H54 (cell line): ENCODE measurements at regions not wholly inside any gene's neighbourhood (a gene's known extent, or its start where the extent isn't known, plus 50 kb on each side); places are given as distances from the start of the nearest gene placed in this dataset.

ENCODE experiments used
- DNase-seq: peaks from one replicate; pipeline ENCODE4 v3.0.0; 2011; ENCODE audit warnings: low spot score, mixed read lengths; ENCODE audit not compliant: insufficient read length
- FAIRE-seq: peaks from 3 replicates; lab custom pipeline; 2011; peaks lifted over from hg19 to GRCh38; lab: Jason Lieb, UNC
- POLR2A ChIP-seq: IDR thresholded peaks from 2 replicates; pipeline ENCODE4 v1.6.1; 2011; ENCODE audit warnings: low read depth, mild to moderate bottlenecking, low read length

DNA sequence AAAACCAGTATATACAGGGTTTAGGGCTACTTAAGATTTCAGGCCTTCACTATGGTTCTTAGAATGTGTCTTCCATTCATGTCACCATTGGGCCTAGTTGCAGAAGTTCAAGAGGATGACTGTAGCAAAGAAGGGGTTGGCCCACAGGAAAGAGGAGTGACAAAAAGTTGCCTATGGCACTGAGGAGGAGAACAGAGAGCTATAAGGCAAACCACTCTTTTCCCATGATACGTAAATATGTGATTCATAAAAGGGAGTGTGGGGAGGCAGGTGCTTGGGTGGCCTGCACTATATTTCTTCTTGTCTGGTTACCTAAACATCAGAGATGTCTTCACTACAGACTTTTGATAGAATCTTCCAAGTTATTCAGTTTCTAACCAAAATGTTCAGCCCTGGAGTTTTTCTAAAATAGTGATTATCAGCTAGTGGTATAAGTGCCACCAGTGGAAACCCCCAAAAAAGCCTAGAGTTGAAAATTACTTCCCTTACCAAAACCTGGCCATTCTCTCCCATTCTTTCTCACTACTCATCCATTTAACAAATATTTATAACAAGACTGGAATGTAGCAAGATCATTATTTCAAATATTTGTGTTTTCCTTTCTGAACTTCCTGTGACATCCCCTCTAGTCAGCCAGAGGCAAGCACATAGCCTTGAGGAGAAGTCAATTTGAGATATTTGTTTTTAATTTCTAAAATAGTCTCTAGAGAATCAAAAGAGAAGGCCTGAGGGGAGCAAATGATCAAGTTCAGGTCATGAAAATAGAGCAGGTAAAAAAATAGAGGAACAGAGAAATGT is 367.4 kb downstream of the EFNA5 start:
- FAIRE-seq (no peak), DNase-seq (no peak)
- TF ChIP-seq POLR2A = no peak

DNA sequence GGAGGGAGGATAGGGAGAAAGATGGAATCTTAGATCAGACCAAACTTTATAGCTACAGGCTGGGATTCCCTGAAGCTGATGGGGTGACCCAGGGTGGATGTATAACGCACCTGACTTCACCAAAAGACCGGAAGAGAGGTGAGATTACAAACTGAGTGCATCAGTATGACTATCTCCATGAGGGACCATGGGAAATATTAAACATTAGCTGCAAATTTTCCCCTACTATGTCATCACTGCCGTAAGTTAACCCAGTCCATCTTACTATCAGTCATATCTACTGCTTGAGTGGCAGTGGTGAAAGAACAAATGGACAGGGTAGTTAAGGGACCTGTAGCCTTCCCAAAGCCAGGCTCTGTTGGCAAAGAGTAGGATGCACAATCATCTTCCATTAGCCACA is 368.3 kb downstream of the EFNA5 start:
- TF ChIP-seq POLR2A = no peak
- no peak for FAIRE-seq

DNA sequence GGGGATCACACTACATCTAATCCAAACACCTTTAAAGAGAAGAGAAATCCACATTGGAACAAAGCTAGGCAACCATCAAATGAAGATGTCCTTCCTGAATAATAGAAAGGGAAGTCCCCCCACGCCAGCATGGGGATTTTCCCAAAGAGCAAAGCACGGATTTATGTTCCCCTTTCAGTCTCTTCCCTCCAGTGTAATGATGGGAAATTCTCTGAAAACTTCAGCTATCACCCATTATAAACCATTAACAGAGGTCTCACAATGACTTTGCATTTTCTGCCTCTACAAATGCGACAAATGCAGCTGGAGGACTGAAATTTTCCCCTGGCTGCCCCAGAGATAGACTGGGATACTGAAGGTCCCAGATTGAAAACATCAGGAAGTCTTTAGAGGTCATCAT is 368.7 kb downstream of the EFNA5 start:
- no peak for TF ChIP-seq POLR2A
- no peak for FAIRE-seq
- no peak for DNase-seq

More for the DNA sequence above, 368.3 kb downstream of the EFNA5 start:
- DNase-seq = no peak

DNA sequence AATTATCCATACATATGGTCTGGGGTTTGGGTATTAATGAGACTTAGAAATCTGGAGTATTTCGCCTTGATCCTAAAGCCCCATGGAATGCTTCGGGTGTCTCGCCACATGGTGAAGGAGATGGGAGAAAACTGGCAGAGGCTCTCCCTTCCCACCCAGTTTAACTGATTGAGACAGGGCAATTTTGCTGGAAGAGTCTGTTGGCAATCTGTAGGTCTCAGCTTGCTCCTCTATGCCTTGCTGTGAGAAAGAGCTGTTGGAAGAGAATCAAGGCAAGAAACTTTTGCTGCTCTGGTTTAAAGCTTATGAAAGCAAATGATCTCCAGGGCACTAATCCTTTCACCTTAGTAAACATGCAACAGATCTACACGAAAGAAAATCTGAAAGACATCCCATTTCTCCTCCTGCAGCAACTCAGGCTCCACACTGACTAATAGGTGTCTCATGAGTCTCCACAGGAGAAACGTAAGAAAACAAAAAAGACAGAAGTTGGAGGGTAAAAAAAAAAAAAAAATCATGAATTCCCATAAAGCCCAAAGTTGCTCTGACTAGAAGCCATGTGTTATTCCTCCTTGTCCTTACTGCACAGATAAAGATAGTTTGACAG is 369.9 kb downstream of the EFNA5 start:
- no peak for TF ChIP-seq POLR2A
- FAIRE-seq (peak; percentile 58), DNase-seq (no peak)

DNA sequence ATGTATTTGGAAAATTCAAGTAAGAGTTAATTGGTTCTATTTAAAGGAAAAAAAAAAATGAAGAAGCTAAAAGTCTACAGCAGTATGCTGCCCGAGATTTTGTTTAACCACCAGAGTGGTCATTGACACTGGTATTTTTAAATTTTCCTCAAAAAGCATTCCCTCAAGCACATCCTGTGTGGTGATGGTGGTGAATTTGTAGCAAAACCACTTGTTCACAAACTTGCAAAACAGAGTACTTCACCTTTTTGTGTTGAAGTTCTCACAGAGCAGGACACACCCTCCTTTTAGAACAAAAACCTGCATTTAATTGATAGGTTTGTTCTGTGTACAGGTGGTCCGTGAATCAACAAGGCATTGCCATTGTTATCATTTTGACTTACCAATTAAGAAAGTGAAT is 374.2 kb downstream of the EFNA5 start:
- DNase-seq = no peak
- TF ChIP-seq POLR2A = no peak
- FAIRE-seq = no peak

DNA sequence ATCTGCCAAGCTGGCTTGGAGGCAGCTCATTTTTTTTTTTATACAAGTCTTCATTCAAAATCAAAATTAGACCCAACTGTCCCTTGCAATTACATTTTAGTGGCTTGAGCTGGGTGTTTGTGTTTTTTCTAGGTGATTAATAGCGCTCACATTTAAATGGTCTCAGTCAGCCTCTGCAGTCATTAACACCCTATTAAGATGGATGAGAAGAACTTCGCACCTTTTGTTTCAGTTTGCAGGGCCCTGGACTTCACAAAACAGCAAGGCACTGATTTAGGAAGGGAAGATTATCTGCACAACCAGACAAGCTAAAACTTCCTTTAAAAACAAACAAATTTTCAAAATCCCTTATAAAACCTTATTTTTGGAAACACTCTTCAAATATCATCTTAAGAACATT is 374.8 kb downstream of the EFNA5 start:
- DNase-seq (no peak), FAIRE-seq (no peak)
- no peak for TF ChIP-seq POLR2A

DNA sequence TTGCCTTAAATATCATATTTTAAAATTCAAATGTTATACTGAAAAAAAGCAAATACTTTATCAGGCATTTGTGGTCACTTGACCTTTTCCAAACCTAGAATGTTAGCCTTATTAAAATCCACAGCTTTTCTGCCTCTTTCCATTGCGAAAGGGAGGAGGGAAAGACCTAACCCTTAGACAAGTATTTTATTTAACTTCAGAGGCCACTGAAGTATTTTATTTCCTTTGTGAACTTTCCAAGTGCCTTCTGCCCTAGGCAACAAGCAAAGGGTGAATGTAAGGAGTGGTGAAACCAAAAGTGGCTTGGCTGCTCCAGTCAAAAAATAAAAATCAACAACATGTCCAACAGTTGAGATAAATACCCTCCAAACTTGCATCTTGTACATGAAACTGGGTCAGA is 376.1 kb downstream of the EFNA5 start:
- FAIRE-seq (no peak), DNase-seq (no peak)
- no peak for TF ChIP-seq POLR2A

DNA sequence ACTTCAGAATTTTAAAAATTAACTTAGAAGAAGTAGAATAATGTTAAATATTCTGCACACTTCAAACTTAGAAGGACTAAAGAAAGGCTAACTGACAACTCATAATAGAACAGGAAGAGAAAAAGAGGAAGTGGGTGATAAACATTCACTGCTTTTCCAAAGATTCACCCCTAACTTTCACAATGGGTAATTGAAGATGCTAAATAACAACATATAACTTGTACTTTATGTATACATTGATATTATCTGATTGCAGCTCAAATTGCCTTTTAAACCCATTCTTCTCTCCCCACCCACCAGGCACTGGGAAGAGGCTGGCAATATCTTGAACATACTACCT is 376.6 kb downstream of the EFNA5 start:
- no peak for TF ChIP-seq POLR2A
- DNase-seq (no peak), FAIRE-seq (no peak)

DNA sequence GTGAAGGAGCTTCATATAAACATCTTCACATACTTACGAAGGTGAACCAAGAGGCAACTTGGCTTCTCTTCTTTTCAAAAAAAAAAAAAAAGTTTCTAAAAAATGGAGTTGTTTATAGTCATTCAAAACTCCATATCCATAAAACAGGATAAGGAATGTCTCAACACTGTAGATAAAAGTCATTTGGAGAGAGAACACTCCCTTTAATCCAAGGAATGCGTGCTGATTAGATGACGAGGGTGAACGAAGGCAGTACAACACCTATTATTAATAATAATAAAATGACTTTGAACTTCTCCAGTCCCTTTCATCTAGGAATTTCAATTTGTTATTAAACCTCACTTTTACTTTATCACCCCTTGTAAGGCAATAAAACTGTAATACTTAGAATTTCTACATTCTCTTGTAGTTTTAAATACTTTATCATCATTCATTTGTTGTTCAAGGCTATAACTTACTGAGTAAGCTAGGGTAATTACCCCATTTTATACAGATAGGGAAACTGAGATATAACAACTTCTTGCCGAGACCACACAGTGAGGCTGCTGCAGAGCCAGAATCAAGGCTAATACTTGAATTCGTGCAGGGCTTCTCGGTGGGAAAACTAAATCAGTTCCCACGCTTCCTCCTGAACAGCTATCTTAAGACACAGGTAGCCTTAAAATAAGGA is 377.1 kb downstream of the EFNA5 start:
- FAIRE-seq (no peak), DNase-seq (no peak)
- no peak for TF ChIP-seq POLR2A

DNA sequence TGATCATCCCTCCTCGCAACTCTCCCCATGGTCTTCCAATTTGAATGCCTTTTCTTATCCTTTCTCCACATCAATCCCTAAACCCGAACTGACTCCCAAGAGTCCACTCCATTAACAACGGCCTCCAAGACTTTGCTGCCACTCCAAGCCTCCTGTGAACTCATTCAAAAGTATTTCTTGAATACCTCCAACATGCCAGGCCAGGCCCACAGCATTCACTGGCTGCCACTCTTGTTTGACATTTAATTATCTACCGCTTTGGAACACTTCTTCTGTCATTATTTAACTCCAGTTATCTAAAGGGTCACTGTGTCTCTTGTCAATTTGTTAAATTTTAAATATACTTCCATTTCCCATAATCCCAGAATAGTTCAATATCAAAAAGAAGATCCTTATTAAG is 378.9 kb downstream of the EFNA5 start:
- no peak for FAIRE-seq
- no peak for DNase-seq
- no peak for TF ChIP-seq POLR2A

DNA sequence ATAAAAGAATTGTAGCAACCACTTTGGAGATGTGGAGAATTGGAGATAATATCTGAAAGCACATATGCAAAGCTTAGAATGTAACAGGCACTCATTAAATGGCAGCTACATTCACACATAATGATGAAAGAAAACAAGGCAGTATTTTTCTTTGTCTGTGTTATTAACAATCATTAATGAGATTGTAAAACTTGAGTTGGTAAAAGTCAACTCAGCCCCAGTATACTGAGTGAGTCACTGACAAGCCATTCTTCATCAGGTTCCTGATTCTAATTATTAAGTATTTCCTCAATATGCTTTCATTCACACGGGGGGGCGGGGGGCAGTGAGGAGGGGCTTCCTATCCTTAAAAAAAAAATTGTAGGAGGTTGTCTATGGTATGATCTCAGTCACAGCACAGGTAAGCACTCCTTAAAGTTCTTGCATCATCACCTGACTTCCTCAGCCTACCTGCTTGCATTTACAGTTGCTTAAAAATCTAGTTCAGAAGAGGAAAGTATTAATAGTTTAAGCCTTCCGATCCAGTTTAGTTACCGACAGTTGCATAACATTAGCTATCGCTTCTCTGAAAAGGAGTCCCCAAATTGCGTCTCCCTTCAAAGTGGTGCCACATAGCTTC is 379.8 kb downstream of the EFNA5 start:
- FAIRE-seq = no peak
- no peak for TF ChIP-seq POLR2A
- DNase-seq = no peak

DNA sequence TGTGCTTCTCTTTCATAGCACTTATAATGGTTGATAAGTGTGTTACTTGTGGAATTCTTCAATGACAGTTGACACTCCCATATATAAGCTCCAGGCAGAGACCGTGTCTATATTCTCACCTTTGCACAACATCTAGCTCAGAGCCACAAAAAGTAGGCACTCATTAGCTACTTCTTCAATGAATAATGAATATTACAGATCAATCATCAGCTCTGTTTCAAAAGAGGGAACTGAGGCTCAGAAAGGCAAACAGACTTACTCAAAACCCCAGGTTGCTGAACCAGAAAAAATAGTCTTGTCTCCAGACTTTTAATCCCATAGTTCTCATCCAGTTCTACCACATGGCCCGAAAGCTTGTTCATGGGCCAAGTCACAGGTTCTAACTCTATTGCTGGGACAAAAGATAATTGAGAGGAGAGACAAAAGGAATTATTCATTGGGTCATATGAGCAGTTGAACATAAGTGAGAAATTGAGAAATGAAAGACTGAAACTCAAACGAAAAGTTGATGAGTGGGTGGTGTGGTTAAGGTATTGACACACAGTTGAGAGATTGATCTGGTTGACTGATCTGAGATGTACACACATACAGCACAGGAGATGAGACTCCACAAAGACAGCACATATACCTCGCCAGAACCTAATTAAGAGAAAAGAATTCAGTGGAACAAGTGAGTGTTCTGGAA is 381.6 kb downstream of the EFNA5 start:
- no peak for DNase-seq
- no peak for FAIRE-seq
- TF ChIP-seq POLR2A = no peak

DNA sequence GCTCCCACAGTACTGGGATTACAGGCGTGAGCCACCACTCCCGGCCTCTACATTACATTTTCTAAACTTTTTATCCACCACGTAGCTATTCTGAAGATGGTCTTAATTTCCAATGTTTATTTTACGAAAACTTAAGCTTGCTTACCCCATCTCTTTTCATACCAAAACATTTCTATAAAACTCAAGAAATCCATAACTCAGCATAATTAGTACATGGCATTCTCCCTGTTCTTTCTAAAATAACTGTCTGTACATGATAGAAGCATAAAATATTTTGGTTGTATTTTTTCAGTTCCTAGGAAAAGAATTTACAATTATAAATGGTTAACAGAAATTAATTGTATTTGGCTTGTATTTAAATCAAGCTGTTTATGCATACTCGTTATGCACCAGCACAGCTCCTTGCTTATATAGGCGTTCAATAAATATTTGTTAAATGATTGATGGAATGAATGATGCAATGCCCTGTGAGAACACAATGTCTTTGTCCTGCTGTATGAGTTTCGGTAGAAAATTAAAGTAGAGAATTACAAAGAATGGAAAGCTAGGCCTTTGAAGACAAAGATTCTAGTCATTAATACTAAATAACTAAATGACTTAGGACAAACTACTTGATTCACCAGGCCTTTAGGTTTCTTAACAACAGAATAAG is 384.2 kb downstream of the EFNA5 start:
- no peak for TF ChIP-seq POLR2A
- FAIRE-seq = no peak
- DNase-seq = no peak
